HCEC 1CT (cell line): ENCODE measurements at regions not wholly inside any gene's neighbourhood (a gene's known extent, or its start where the extent isn't known, plus 50 kb on each side); places are given as distances from the start of the nearest gene placed in this dataset.

Experiments used
- DNase-seq: peaks from one replicate; pipeline ENCODE4 v3.0.0-alpha.2; 2017

DNA sequence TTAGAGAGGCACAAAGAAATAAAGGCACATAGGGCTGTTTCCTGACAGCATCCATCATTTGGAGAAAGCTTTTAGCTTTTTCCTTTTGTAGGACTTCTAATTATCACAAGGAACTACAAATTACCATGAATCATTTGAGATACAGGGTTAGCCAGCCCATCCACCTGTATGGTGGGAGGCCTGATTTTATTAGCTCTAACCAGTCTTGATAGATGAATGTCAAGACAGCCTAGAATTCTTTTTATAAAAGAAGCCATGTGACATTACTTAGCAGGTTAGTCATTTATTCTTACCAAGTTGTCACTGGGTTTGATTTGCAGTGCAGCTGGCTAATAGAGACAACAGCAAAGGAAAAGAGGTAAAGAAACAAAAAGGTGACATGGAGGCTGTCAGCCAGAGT, 618.1 kb downstream of the ZNF385D start:
- DNase-seq = no peak

DNA sequence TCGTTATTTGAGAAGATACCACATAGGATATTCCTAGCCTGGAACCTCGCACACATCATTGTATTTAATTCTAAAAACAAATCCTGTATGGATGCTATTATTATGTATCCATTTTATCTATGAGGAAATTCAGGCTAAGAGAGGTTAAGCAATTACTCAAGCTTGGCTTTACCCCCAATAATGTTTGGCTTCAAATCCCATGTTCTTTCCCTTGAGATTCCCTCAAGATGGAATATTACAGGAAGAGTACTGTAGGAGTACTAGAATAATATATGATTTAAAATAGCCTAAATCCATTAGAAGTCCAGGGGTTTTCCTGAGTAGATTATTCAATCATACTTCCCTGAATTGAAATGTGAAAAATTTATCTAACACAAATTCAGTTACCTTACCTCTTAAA, 630.2 kb downstream of the ZNF385D start:
- DNase-seq = no peak

DNA sequence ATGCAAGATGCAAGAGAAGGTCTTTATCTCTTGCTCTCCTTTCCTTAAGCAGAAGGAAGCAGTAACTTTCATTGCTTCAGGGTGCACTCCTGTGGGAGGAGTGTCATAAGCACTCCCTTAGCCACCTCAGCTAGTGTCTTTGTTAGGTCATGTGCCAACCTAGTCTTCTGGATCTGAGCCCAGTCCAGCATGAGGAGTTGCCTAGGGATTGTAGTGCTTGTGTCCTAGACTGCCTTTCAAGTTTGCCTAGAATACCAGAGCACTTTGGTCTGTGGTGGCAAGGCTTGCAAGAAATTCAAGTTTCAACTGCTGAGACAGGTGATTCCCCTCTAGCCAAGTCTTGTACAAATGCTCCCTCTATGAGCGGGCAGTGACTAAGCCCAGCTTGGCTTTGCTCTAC, 633.6 kb downstream of the ZNF385D start:
- DNase-seq = no peak

DNA sequence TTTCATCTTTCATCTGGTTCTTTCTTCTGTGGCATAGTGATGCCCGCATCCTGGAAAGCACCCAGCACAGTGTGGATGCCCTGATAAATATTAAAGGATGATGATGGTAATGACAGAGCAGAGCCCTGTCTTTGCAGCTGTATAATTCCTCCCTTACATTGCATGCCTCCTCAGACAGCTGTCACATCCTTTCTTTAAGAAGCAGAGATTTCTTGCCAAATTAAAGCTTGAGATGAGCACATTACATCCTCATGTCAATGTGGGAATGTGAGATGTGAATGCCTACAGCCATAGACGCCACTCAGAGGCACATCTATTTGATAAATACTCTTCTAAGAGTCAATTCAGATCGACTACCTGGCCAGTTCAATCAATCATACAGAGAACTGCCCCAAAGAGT, 642.0 kb downstream of the ZNF385D start:
- no peak for DNase-seq

DNA sequence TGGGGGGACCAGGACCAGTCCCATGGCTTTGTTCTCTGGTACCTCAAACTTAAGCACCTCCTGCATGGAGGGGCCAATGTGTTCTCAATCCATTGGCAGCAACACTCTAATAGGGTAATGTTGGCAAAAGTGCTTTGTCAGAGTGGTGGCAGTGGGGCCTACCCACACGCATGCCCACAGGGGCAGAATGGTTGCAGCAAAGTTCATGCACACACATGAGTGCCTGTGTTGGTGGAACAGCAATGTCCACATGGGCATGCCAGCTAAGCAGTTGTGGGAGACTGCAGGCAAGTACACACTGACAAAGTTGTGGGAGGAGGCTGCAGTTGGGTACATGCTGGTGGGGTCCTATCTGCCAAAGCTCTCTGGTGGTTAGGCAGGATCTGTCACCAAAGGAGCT, 645.2 kb downstream of the ZNF385D start:
- DNase-seq = no peak

DNA sequence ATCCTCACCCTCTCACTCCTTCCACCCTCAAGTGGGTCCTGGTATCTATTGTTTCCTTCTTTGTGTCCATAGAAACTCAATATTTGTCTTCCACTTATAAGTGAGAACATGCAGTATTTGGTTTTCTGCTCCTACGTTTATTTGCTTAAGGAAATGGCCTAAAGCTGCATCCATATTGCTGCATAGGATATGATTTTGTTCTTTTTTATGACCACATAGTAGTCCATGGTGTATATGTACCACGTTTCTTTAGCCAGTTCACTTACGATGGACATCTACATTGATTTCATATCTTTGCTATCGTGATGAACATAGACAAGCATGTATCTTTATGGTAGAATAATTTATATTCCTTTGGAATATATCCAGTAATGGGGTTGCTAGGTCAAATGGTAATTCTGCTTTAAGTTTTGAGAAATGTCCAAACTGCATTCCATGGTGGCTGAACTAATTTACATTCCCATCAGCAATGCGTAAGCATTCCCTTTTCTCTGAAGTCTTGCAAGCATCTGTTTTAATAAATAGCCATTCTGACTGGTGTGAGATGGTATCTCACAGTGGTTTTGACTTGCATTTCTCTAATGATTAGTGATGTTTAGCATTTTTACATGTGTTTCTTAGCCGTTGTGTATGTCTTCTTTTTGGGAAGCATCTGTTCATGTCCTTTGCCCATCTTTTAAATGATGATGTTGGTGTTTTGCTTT, 650.2 kb downstream of the ZNF385D start:
- DNase-seq = no peak

DNA sequence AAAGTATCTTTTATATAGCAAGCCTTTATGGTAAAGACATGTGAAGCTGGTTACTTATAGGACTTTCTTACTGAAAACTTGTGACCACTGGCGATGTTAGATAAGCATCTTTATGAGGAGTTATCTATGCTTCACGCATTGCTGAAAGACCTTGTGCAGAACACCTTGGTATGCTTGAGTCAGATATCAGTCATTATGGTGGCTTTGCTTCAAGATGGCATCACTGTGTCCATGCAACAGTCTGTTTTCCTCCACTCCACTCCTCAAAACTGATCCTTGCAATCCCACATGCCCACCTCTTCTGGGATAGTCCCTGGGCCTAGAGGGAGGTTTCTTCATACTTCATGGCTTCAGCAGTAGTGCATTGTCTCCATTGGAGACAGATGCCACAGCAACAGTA, 656.3 kb downstream of the ZNF385D start:
- DNase-seq = no peak

DNA sequence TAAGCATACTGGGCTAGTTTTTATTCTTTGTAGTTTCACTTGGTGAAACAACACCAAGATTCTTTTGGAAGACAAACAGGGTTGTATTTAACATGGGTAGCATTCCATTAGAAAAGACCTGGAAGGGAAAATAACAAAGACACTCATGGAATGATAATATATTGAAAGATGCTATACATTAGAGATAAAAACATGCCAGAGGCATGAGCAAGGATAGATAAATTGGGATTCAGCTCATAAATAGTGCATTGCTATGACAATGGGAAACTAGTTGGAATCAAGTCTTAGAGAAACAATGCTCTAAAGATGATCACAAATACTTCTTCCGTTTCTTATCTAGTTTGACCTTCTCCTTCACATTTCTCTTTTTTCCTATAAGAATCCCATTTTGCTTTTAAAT, 677.4 kb downstream of the ZNF385D start:
- DNase-seq = no peak

DNA sequence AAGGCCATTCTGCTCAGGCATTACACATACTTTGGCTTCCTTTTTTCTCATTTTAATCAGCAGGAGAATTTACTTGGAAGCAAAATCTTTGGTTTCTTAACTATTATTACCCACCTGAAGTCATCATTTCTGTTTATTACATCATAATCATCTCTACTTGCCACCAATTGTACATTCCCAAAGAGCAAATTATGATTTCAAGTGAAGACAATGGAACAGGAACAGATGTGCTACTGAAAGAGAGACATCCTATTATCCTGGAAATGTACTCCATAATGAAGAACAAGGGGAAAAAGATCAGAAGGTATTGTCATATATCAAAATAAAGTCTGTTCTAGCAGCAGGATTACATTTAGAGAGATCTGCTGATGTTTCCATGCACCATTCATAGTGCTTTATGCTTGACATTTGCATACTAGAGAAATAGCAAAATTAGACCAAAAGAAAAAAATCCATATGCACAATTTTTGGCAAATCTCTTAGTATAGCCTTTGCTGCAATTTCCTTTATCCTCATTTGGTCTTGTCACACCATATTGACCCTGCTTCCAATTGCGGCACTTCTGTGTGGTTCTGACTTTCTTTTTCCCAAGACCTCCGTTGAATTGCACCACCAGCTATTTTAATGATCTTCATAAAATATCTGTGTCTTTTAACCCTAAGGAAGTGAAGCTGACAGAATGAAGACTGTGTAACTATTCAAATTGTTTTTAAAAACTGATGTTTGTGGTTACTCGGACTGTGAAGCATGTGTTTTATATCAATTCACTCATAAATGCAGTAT, 683.8 kb downstream of the ZNF385D start:
- DNase-seq = no peak

DNA sequence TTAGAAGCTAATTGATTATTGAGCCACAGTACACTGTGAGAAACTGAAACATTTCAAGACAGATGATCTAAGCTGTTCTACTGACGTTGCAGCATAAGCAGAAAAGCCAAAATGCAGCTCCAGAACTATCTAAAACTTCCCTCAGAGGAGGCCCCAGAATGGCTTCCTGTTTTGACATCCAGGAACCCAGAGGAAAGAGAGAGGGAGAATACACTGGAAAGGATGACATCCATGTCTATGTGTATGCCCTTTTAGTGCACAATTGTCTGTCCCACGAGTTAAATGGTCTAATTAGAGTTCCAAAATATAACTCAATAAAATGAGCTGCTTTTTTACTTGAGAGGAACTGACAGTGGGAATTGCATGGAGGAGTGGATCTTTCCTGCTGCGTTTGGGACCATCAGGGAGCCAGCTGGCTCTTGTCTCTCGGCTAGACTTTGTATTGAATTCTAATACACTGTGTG, 688.1 kb downstream of the ZNF385D start:
- no peak for DNase-seq

DNA sequence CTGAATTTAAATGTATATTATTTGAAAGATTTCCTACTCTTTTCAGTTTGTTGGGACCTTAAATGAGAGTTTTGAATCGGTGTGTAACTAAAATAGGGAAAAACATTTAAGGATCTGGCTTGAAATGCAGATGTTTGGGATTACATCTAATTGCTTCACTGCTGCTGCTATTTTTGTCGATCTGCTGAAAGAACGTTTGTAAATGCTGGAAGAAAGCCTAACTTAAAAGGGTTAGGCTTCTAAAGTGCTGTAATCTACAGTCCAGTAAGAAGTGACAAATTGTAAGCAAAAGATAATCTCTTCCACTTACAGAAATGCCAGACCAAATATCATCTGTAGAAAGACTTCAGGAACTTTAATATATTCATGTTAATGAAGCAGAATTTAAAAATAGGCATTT, 691.6 kb downstream of the ZNF385D start:
- DNase-seq = no peak

DNA sequence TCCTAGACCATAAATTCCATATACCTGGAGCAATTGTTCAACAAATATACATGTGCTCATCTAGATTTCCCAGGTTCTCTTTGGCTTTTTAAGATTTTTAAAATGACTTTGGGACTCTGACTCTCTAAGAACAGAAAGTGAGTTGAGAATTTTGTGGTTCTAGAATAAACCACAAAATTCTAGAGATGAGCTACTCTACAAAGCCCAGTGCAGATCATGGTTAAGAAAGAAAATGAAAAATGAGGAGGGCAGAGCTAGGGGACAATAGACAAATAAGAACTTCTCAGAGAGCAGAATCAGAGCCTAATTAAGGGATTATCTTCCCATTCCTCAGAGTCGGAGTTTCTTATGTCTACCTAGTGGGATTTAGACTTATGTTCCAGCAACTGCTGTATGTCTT, 694.7 kb downstream of the ZNF385D start:
- DNase-seq = no peak

DNA sequence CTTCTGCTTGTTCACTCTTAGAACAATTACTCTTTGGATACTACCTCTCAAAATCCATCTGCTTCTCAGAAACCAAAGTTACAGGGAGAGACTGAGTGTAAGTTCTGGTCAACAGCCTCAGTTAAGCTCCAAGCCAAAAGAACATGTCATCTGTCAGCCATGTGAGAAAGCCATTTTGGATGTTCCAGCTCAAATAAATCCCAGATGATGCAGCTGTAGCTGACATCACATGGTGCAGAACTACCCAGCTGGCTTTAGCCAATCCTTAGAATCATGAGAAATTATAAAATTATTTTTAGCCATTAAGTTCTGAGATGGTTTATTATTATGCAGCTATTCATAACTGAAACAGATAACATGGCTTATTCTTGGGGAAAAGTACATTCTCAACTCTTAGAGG, 696.0 kb downstream of the ZNF385D start:
- no peak for DNase-seq

DNA sequence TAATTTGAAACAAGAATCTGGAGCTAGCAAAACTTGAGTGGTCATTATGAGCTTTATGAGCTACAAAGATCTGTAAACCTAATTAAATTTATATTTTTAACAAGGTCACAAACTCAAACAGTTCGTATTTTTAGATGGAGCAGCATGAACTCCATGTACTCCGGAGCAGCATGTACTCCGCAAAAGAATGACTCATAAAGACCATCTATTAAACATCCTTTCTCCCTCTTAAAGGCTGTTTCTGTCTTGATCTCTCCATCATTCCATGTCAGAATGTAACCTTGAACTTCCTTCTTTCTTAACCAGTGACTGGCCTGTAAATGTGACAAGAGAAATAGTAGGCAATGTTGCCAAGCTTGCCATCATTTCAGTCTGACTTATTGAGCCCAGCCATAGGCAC, 696.9 kb downstream of the ZNF385D start:
- no peak for DNase-seq

DNA sequence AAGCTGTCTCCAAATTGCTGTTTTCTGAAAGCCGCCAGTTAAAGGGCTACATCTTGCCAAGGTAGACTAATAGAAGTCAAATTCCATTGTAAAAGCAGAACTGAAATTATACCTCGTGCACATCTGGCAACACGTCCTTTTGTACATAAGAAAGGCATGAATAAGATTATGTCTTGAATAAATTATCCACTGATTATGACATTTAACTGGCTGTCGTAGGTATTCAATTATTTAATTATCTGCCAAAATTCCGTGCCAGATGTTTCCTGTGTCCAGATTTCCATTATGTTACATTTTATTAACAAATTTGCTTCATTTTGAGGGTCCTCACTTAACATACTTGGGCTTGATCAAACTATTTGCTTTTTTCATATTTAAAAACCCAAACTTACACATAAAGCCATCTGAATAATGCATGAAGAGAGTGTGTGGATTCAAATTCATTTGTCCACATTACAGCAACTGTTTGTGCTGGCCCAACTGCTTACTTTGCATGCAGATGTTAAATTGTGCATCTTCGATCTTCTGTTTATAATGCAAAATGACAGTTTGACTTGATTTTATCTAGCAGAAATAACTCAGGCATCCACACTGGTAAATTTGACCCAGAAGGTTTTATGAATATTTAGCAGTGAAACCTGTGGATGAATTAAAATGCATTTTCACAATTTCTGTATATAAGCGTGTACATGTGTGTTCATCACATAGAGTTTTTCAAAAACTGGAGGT, 701.5 kb downstream of the ZNF385D start:
- no peak for DNase-seq

DNA sequence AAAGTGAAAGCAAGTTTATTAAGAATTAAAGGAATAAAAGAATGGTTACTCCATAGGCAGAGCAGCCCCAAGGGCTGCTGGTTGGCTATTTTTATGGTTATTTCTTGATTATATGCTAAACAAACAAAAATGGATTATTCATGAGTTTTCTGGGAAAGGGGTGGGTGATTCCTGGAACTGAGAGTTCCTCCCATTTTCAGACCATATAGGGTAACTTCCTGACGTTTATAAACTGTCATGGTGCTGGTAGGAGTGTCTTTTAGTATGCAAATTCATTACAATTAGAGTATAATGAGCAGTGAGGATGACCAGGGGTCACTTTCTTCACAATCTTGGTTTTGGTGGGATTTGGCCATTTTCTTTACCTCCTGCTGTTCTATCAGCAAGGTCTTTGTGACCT, 707.9 kb downstream of the ZNF385D start:
- no peak for DNase-seq

DNA sequence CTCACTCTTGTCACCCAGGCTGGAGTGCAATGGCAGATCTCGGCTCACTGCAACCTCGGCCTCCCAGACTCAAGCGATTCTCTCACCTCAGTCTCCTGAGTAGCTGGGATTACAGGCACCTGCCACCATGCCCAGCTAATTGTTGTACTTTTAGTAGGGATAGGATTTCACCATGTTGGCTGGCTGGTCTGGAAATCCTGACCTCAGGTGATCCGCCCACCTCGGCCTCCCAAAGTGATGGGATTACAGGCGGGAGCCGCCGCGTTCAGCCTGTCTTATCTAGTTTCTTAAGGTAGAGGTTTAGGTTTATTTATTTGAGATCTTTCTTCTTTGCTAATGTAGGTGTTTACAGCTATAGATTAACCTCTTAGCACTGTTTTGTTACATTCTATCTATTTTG, 708.8 kb downstream of the ZNF385D start:
- DNase-seq = no peak

DNA sequence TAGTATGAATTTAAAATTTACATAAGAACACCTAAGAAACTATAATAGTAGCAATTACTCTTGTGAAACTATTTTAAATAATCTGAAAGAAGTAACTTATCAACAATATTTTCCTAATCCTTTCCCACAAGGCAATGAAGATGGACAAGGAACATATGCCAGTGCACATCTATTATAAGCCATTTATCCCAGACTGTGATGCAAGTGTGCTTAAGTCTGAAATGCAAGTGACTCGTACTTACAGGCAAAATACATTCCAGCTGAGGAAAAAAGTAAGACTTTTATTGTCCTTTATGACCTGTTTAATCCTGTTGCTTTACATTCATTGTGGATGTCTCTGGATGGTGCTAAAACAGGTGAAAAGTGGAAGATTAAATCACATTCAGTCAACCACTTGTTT, 709.4 kb downstream of the ZNF385D start:
- no peak for DNase-seq

DNA sequence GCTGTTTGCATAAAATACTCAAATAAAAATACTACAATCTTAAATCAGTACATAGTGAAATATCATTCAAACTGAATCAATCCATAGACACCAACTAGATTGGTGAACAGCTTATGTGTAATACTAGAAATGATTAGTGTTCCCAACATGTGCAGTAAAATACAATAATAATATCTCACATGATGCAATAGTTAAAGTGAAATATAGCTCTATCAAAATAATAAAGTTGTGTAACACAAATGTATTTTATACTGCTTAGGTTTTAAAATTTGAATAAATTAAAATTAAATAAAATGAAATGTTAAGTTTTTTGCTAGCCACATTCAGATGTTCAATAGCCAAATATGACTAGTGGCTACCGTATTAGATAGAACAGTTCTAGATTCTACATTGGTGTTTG, 714.1 kb downstream of the ZNF385D start:
- no peak for DNase-seq

DNA sequence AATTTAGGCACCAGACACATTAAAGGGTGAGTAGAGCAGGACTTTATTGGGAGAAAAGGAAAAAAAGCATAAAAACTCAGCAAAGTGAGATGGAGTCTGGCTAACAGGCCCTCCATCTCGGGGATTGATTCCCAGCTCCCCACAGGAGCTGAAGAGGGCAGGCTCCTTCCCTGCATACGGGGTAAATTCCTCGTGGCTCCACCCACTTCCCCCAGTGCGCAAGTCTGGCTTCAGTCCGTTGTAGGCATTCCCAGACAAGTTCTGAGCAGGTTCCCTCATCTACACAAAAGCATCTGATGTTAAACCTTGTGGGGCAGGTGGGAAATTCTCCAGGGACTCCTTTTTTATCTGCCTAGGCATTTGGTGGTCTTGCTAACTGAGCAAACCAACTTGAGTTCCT, 722.6 kb downstream of the ZNF385D start:
- no peak for DNase-seq

DNA sequence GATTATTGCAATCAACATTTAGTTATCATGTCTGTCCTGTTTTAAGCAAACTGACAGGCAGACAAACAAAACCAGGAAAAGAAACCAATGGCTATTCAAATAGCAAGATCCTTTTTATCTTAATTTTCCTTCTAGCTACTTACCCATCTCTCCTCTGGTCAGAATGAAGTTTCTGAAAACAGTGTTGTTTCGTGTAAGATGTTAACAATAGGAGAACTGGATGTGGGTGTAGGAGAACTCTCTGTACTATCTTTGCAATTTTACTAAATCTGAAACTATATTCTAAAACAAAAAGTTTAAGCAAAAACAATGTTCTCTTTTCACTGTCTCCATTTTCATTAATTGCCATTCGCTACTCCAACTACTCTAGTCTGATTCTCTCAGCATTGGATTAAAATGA, 726.4 kb downstream of the ZNF385D start:
- DNase-seq = no peak

DNA sequence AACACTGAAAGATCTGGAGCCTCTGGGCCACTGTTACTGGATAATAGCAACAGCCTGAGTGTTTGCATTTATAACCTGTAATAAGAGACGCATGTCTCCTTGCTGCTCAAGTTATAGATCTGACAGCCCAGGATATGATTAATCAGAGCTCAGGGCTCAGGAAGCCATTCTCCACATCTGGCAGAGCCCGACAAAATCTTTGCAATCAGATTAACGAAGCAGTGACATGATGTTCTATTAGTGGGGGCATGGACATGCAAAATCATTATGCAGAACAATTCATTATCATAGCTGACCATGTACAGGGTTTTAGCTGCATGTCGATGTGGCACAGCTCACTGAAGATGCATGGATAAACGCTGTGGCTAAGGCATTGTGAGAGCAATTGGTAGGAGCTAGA, 730.3 kb downstream of the ZNF385D start:
- DNase-seq = no peak

DNA sequence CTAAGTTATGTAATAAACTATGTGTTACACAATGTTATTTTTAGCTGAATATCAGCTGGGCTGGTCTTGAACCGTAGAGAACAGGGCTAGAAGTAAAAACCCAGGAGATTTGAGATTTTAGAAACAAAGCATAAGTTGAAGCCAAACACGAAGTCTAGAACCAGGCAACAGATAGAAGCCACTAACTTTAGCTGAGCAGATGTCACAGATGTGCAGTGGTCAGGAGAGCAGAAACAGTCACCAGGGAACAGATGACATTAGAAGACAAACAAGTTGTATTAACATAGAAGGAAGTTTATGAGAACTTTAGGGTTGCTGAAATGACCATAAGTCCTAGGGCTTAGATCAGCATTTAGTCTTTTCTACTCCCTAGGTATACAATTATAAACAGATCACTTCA, 731.0 kb downstream of the ZNF385D start:
- no peak for DNase-seq
